Stimulated activated naive B cell treated with anti-CD40 and anti-IgM and Interleukin-4, amounts not matched to agents 10 μg/mL and 1 μg/mL and 100 μg/mL, for 72 hours (primary cell): ENCODE measurements at regions not wholly inside any gene's neighbourhood (a gene's known extent, or its start where the extent isn't known, plus 50 kb on each side); places are given as distances from the start of the nearest gene placed in this dataset.

Experiments
- ATAC-seq, 2 donors: fragments of 150-1000 bp; cut with Tn5 transposase; replicated peaks; 2 replicates each; pipeline ENCODE4 v1.10.0; 2021; ENCODE audit warnings: moderate library complexity in 1 of 2
- DNase-seq: peaks from one replicate; pipeline ENCODE4 v3.0.0; 2021
- H3K27ac Mint-ChIP-seq: one replicate; pipeline ENCODE4 v1.8.0; 2022; ENCODE audit warnings: mild to moderate bottlenecking, mixed read lengths
- H3K27me3 Mint-ChIP-seq, 2 donors: one replicate each; pipeline ENCODE4 v1.8.0; 2022; ENCODE audit warnings: mixed read lengths in 2 of 2
- H3K36me3 Mint-ChIP-seq, 2 donors: one replicate each; pipeline ENCODE4 v1.8.0; 2022; ENCODE audit warnings: mixed read lengths in 2 of 2, mild to moderate bottlenecking in 1 of 2
- H3K4me1 Mint-ChIP-seq, 2 donors: one replicate each; pipeline ENCODE4 v1.8.0; 2022; ENCODE audit warnings: mixed read lengths in 2 of 2, mild to moderate bottlenecking in 1 of 2
- H3K4me3 Mint-ChIP-seq, 2 donors: one replicate each; pipeline ENCODE4 v1.8.0; 2022; ENCODE audit warnings: mild to moderate bottlenecking in 2 of 2, mixed read lengths in 2 of 2, moderate library complexity in 1 of 2
- H3K9me3 Mint-ChIP-seq, 2 donors: one replicate each; pipeline ENCODE4 v1.8.0; 2022; ENCODE audit warnings: mixed read lengths in 2 of 2, mild to moderate bottlenecking in 1 of 2

- no peak overlapping the region for H3K27ac Mint-ChIP-seq
- peaks cover 0 to 10% of the 10 kb centered on the region in 2 donors for H3K36me3 Mint-ChIP-seq
- peaks cover 17 to 32% of the 10 kb centered on the region in 2 donors for H3K4me1 Mint-ChIP-seq
- H3K9me3 Mint-ChIP-seq: peaks cover 4 to 5% of the 10 kb centered on the region in 2 donors
- DNase-seq: no peak
- H3K27me3 Mint-ChIP-seq: no peaks in the 10 kb centered on the region
- H3K4me3 Mint-ChIP-seq: no peak overlapping the region
- ATAC-seq: no peak
These were observed 57.3 kb upstream of the APBB1IP start for GRCh38 chr10:26380815-26381214.

GRCh38 chr10:26381986-26382385 lies 56.2 kb upstream of the APBB1IP start:
- H3K27ac Mint-ChIP-seq: peak overlapping the region; percentile 91
- peaks cover 4 to 5% of the 10 kb centered on the region in 2 donors for H3K9me3 Mint-ChIP-seq
- peaks cover 22 to 38% of the 10 kb centered on the region in 2 donors for H3K4me1 Mint-ChIP-seq
- H3K4me3 Mint-ChIP-seq: no peak overlapping the region
- peaks cover 0 to 10% of the 10 kb centered on the region in 2 donors for H3K36me3 Mint-ChIP-seq
- ATAC-seq: peak; percentile 66 to 73
- H3K27me3 Mint-ChIP-seq: no peaks in the 10 kb centered on the region
- no peak for DNase-seq

GRCh38 chr10:26384600-26384999 lies 53.5 kb upstream of the APBB1IP start:
- Mint-ChIP-seq H3K4me1 (peaks cover 24 to 41% of the 10 kb centered on the region in 2 donors), H3K9me3 (peaks cover 7% of the 10 kb centered on the region in 2 donors), H3K36me3 (peaks cover 0 to 12% of the 10 kb centered on the region in 2 donors), H3K4me3 (peak overlapping the region; percentile 8 to 20), H3K27ac (peak overlapping the region; percentile 85), H3K27me3 (no peaks in the 10 kb centered on the region)
- ATAC-seq: no peak
- DNase-seq: no peak

- H3K4me1 Mint-ChIP-seq: peaks cover 24 to 41% of the 10 kb centered on the region in 2 donors
- ATAC-seq (peak; percentile 58 to 69), DNase-seq (no peak)
- H3K27ac Mint-ChIP-seq: peak overlapping the region; percentile 27
- H3K27me3 Mint-ChIP-seq: peaks cover 0 to 4% of the 10 kb centered on the region in 2 donors
- H3K9me3 Mint-ChIP-seq: peaks cover 8 to 9% of the 10 kb centered on the region in 2 donors
- peaks cover 0 to 14% of the 10 kb centered on the region in 2 donors for H3K36me3 Mint-ChIP-seq
- peak overlapping the region in 1 of 2 donors; percentile 23 for H3K4me3 Mint-ChIP-seq
These were observed 52.7 kb upstream of the APBB1IP start for GRCh38 chr10:26385443-26385842.

- no peak overlapping the region for H3K4me3 Mint-ChIP-seq
- ATAC-seq (peak; percentile 33 to 38), DNase-seq (no peak)
- peaks cover 24 to 40% of the 10 kb centered on the region in 2 donors for H3K4me1 Mint-ChIP-seq
- H3K9me3 Mint-ChIP-seq: peaks cover 8 to 9% of the 10 kb centered on the region in 2 donors
- H3K27ac Mint-ChIP-seq: no peak overlapping the region
- H3K27me3 Mint-ChIP-seq: peaks cover 4 to 6% of the 10 kb centered on the region in 2 donors
- peaks cover 0 to 13% of the 10 kb centered on the region in 2 donors for H3K36me3 Mint-ChIP-seq
These were observed 51.4 kb upstream of the APBB1IP start for GRCh38 chr10:26386781-26387180.
